Adrenal gland (tissue), 9 donors: ENCODE measurements at regions not wholly inside any gene's neighbourhood (a gene's known extent, or its start where the extent isn't known, plus 50 kb on each side); places are given as distances from the start of the nearest gene placed in this dataset.

Experiments used
- DNase-seq, 7 donors: peaks; one replicate each; pipeline ENCODE4 v3.0.0-alpha.2; 2019 to 2020
- H3K27ac ChIP-seq, 5 donors: fragments of 200-600 bp; sonication (generic) in 4 of 5; 1 replicate in 3 of 5; 2 replicates in 2 of 5; pipeline versions ENCODE4 v1.5.1 to v1.8.0; 2016 to 2020; ENCODE audit warnings: mild to moderate bottlenecking in 1 of 5
- H3K27me3 ChIP-seq: fragments of 200-600 bp; 2 replicates; pipeline ENCODE4 v1.8.0; 2021
- H3K36me3 ChIP-seq, 2 donors: fragments of 200-600 bp; replicated peaks in 1 of 2; 1 replicate in 1 of 2; 2 replicates in 1 of 2; pipeline versions ENCODE4 v1.5.1 to v1.8.0; 2018 to 2022
- H3K4me1 ChIP-seq, 2 donors: fragments of 200-600 bp; replicated peaks in 1 of 2; 1 replicate in 1 of 2; 2 replicates in 1 of 2; pipeline versions ENCODE4 v1.5.1 to v1.8.0; 2018 to 2021
- H3K4me3 ChIP-seq, 4 donors: fragments of 200-600 bp; sonication (generic) in 3 of 4; one replicate each; pipeline ENCODE4 v1.5.1; 2016 to 2018
- H3K9me3 ChIP-seq, 3 donors: fragments of 200-600 bp; sonication (generic) in 1 of 3; replicated peaks in 1 of 3; 1 replicate in 2 of 3; 2 replicates in 1 of 3; pipeline versions ENCODE4 v1.5.1 to v1.8.0; 2016 to 2021
- CTCF ChIP-seq, 6 experiments: fragments of 450-650 bp in 4 of 6; fragments of 200-600 bp in 2 of 6; sonication (generic) in 1 of 6; IDR thresholded peaks; 1 replicate in 5 of 6; 2 replicates in 1 of 6; pipeline versions ENCODE4 v1.5.1 to v1.8.0; 2016 to 2021; ENCODE audit warnings: antibody characterized with exemption in 6 of 6, mild to moderate bottlenecking in 2 of 6, moderate library complexity in 1 of 6
- POLR2A ChIP-seq, 2 donors: fragments of 450-650 bp; IDR thresholded peaks; one replicate each; pipeline ENCODE4 v1.6.1; 2017; ENCODE audit warnings: antibody characterized with exemption in 2 of 2, mild to moderate bottlenecking in 2 of 2, moderate library complexity in 1 of 2
- WGBS, 4 donors: extraction: QIAGEN DNeasy Blood & Tissue Kit in 2 of 4; methylation state at CpG; one replicate each; pipeline versions ENCODE4 v1.1.5 to v1.1.7; 2013 to 2017; 5-methylcytosine and 5-hydroxymethylcytosine counted together
- intact Hi-C, 2 donors: fragments of 100-400 bp; cut with DNase I; formaldehyde crosslinking; loops; one replicate each; pipeline versions ENCODE4 v1.14.1 to v1.15.0; 2022 to 2023
- donor health status: healthy with polysubstance abuse.
- donor health status: Bipolar disorder and iron deficiency.
- donor health status: DM: yes; HTN: yes; CAD: no.
- donor health status: DM: no; HTN: no; CAD: no.
- donor health status: DM: no; HTN: no; CAD: no.

- Histone ChIP-seq H3K36me3 (no peaks in the 10 kb centered on the region), H3K27me3 (no peaks in the 10 kb centered on the region), H3K4me3 (no peak overlapping the region), H3K9me3 (no peaks in the 10 kb centered on the region), H3K4me1 (no peaks in the 10 kb centered on the region), H3K27ac (no peak overlapping the region)
- no peak for DNase-seq
- no peak for TF ChIP-seq CTCF (IDR thresholded peaks at IDR 0.05)
- intact Hi-C loops: no loop called here
Measured at GRCh38 chr15:52963865-52964264, 173.7 kb upstream of the ONECUT1 start.

- Histone ChIP-seq H3K4me1 (no peaks in the 10 kb centered on the region), H3K27me3 (no peaks in the 10 kb centered on the region), H3K4me3 (no peak overlapping the region), H3K27ac (no peak overlapping the region), H3K36me3 (no peaks in the 10 kb centered on the region), H3K9me3 (no peaks in the 10 kb centered on the region)
- intact Hi-C loops: no loop called here
- 65 to 78% (median 70%) methylated on average over 6 of the region's 6 CpGs for WGBS, 4 donors
- TF ChIP-seq POLR2A (IDR thresholded peaks at IDR 0.05): no peak
- no peak for TF ChIP-seq CTCF (IDR thresholded peaks at IDR 0.05)
- DNase-seq: no peak
Measured at GRCh38 chr15:52960283-52960682, 170.1 kb upstream of the ONECUT1 start.

GRCh38 chr15:52943746-52944145, 153.6 kb upstream of the ONECUT1 start:
- DNase-seq: no peak
- Histone ChIP-seq H3K27me3 (no peaks in the 10 kb centered on the region), H3K4me3 (no peak overlapping the region), H3K36me3 (no peaks in the 10 kb centered on the region), H3K4me1 (no peaks in the 10 kb centered on the region), H3K9me3 (no peaks in the 10 kb centered on the region), H3K27ac (no peak overlapping the region)
- whole genome bisulfite sequencing, 4 donors: 62 to 76% (median 72%) methylated on average over 2 of the region's 2 CpGs
- intact Hi-C loops: no loop called here
- TF ChIP-seq POLR2A (IDR thresholded peaks at IDR 0.05) (no peak), CTCF (IDR thresholded peaks at IDR 0.05) (no peak)

- whole genome bisulfite sequencing, 4 donors: 73 to 89% (median 77%) methylated on average over 1 of the region's 1 CpG
- DNase-seq: no peak
- no peaks in the 10 kb centered on the region for H3K27me3 ChIP-seq
- H3K4me1 ChIP-seq: no peaks in the 10 kb centered on the region
- no peaks in the 10 kb centered on the region for H3K9me3 ChIP-seq
- intact Hi-C loops: no loop called here
- no peak overlapping the region for H3K4me3 ChIP-seq
- H3K36me3 ChIP-seq: no peaks in the 10 kb centered on the region
- TF ChIP-seq CTCF (IDR thresholded peaks at IDR 0.05) (no peak), POLR2A (IDR thresholded peaks at IDR 0.05) (no peak)
- H3K27ac ChIP-seq: no peak overlapping the region
Measured at GRCh38 chr15:52936489-52936888, 146.4 kb upstream of the ONECUT1 start.
